ENCODE measurements at regions not wholly inside any gene's neighbourhood (a gene's known extent, or its start where the extent isn't known, plus 50 kb on each side); places are given as distances from the start of the nearest gene placed in this dataset.

DNA sequence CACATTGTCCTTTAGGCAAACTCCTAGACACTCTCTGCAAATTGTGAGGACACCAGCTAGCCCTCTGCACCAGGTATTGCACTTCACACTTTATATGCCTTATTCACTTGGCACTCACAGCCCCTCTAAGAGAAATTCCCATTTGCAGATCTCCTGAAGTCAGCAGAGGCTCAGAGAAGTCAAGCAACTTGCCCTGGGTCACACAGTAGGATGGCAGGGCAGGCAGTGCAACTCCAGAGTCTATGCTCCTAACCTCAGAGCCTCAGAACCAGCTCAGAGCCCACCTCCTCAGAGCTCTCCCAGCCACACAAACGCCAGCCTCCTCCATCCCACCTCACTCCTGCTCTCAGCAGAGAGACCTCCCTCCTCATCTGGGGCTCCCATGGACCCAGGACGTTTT lies 52.4 kb upstream of the BLCAP start:
- intact Hi-C loops (cut with micrococcal nuclease) (no loop called here), dilution Hi-C loops (cut with MboI; ENCODE audit: extremely low pct_ligation_motif_present, low sequenced_read_pairs) (no loop called here)
- TF ChIP-seq FOS (IDR thresholded peaks at IDR 0.05; ENCODE audit: borderline replicate concordance, insufficient read depth, low read length) (no peak), MAX (IDR thresholded peaks at IDR 0.05; ENCODE audit: insufficient read depth, insufficient read length) (no peak), GATA2 (IDR thresholded peaks at IDR 0.05; ENCODE audit: insufficient read depth, insufficient read length, low read depth, low read length) (no peak), JUN (IDR thresholded peaks at IDR 0.05; ENCODE audit: borderline replicate concordance, insufficient read depth, insufficient read length, low read depth) (no peak), EZH2 (IDR thresholded peaks at IDR 0.05; ENCODE audit: borderline replicate concordance, low read depth, low read length, severe bottlenecking) (no peak), MYC (IDR thresholded peaks at IDR 0.05; ENCODE audit: low read depth, low read length) (no peak), POLR2AphosphoS5 (IDR thresholded peaks at IDR 0.05; ENCODE audit: insufficient read depth, low read depth, low read length) (no peak), POLR2A (IDR thresholded peaks at IDR 0.05; ENCODE audit: low read depth, low read length) (no peak)
- TF ChIP-seq, protein P1, sequence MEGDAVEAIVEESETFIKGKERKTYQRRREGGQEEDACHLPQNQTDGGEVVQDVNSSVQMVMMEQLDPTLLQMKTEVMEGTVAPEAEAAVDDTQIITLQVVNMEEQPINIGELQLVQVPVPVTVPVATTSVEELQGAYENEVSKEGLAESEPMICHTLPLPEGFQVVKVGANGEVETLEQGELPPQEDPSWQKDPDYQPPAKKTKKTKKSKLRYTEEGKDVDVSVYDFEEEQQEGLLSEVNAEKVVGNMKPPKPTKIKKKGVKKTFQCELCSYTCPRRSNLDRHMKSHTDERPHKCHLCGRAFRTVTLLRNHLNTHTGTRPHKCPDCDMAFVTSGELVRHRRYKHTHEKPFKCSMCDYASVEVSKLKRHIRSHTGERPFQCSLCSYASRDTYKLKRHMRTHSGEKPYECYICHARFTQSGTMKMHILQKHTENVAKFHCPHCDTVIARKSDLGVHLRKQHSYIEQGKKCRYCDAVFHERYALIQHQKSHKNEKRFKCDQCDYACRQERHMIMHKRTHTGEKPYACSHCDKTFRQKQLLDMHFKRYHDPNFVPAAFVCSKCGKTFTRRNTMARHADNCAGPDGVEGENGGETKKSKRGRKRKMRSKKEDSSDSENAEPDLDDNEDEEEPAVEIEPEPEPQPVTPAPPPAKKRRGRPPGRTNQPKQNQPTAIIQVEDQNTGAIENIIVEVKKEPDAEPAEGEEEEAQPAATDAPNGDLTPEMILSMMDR (IDR thresholded peaks at IDR 0.05; ENCODE audit: extremely low read depth in 1 of 2, insufficient read depth in 1 of 2, low read depth in 1 of 2, low read length in 2 of 2): no peak
- Histone ChIP-seq H3K9me3 (replicated peaks; ENCODE audit: control insufficient read depth, insufficient read depth, low read length) (no peaks in the 10 kb centered on the region), H3K9ac (replicated peaks; ENCODE audit: extremely low read depth, insufficient read depth, low read length) (no peak overlapping the region), H3K27me3 (ENCODE audit: control insufficient read depth in 2 of 2, insufficient read depth in 2 of 2, low read length in 2 of 2) (peaks cover 2 to 4% of the 10 kb centered on the region in 2 experiments), H3K9me1 (replicated peaks; ENCODE audit: control insufficient read depth, extremely low read depth, insufficient read depth, low read length) (no peaks in the 10 kb centered on the region), H3K36me3 (ENCODE audit: control insufficient read depth in 2 of 2, extremely low read depth in 1 of 2, insufficient read depth in 2 of 2, low read length in 2 of 2) (no peaks in the 10 kb centered on the region), H3K4me1 (ENCODE audit: control insufficient read depth, extremely low read depth, insufficient read depth, low read length) (no peaks in the 10 kb centered on the region), H3K79me2 (ENCODE audit: control insufficient read depth, insufficient read depth, low read length) (no peaks in the 10 kb centered on the region), H3K27ac (ENCODE audit: insufficient read depth, low read depth, low read length) (no peak overlapping the region), H2AFZ (ENCODE audit: low read depth, low read length) (no peak overlapping the region), H3K4me2 (ENCODE audit: insufficient read depth, low read length) (no peak overlapping the region), H4K20me1 (replicated peaks; ENCODE audit: control insufficient read depth, extremely low read depth, insufficient read depth, low read length) (no peaks in the 10 kb centered on the region), H3K4me3 (replicated peaks in 1 of 3; ENCODE audit: insufficient read depth in 1 of 3, low read depth in 1 of 3, low read length in 3 of 3) (no peak overlapping the region)
- POLR2A ChIA-PET: no interaction called here
- no peak for FAIRE-seq
- no TSS peak for BruUV-seq (replicated peaks)
- CTCF ChIA-PET: interaction anchor here (1.0 to 2.3 kb wide), 2 partner anchors 16 to 478 kb away, joined by 3 to 6 read pairs; no protein-coding TSS in a partner anchor
- DNase-seq (ENCODE audit: low read depth, low spot score): no peak
